T-cell (primary cell): ENCODE measurements at regions not wholly inside any gene's neighbourhood (a gene's known extent, or its start where the extent isn't known, plus 50 kb on each side); places are given as distances from the start of the nearest gene placed in this dataset.
"Not testable (repeated sequence)": the region's sequence is repeated elsewhere in the genome, so short reads cannot be mapped to it uniquely, and the experiment has no call there.

ENCODE experiments used
- ATAC-seq, 4 experiments: fragments of 200-7000 bp in 3 of 4; fragments of 150-1000 bp in 1 of 4; cut with Tn5 transposase; replicated peaks in 1 of 4; 1 replicate in 3 of 4; 2 replicates in 1 of 4; pipeline ENCODE4 v1.10.0; 2021; ENCODE audit warnings: moderate library complexity in 3 of 4, mild to moderate bottlenecking in 2 of 4, moderate number of reproducible peaks in 1 of 4
- CTCF ChIA-PET, 2 donors: fragments of 300-600 bp; sonication (Branson Sonifier 250); formaldehyde crosslinking; loops; one replicate each; lab custom pipeline; 2022; ENCODE audit warnings: antibody characterized with exemption in 2 of 2; lab: Charles Lee
- POLR2A ChIA-PET, 2 donors: fragments of 300-600 bp; sonication (Branson Sonifier 250); formaldehyde crosslinking; loops; one replicate each; lab custom pipeline; 2022; ENCODE audit warnings: antibody characterized with exemption in 2 of 2; lab: Charles Lee
- DNase-seq, 35 experiments: peaks; one replicate each; pipeline versions ENCODE4 v3.0.0 to v3.0.0-alpha.2; 2013 to 2023
- H3K27ac ChIP-seq: one replicate; pipeline ENCODE4 v1.5.1; 2013; ENCODE audit warnings: low read length
- H3K27me3 ChIP-seq, 2 experiments: replicated peaks in 1 of 2; 1 replicate in 1 of 2; 2 replicates in 1 of 2; pipeline versions ENCODE4 v1.6.1 to v1.7.0; 2013; ENCODE audit warnings: low read length in 1 of 2, mixed read lengths in 1 of 2; ENCODE audit not compliant: control insufficient read depth in 2 of 2, insufficient read depth in 2 of 2; ENCODE audit errors: extremely low read depth in 1 of 2
- H3K36me3 ChIP-seq, 2 donors: 1 replicate in 1 of 2; 2 replicates in 1 of 2; pipeline versions ENCODE4 v1.6.1 to v1.7.0; 2013; ENCODE audit warnings: low read length in 1 of 2; ENCODE audit not compliant: control insufficient read depth in 2 of 2, insufficient read depth in 1 of 2; ENCODE audit errors: extremely low read depth in 1 of 2
- H3K4me1 ChIP-seq, 2 experiments: 1 replicate in 1 of 2; 2 replicates in 1 of 2; pipeline versions ENCODE4 v1.6.1 to v1.7.0; 2013; ENCODE audit warnings: low read length in 2 of 2, mixed read lengths in 1 of 2; ENCODE audit not compliant: insufficient read depth in 2 of 2, control insufficient read depth in 1 of 2; ENCODE audit errors: extremely low read depth in 1 of 2
- H3K4me3 ChIP-seq, 2 donors: 1 replicate in 1 of 2; 2 replicates in 1 of 2; pipeline versions ENCODE4 v1.5.1 to v1.7.0; 2013; ENCODE audit warnings: mild to moderate bottlenecking in 2 of 2, low read length in 1 of 2, moderate library complexity in 1 of 2; ENCODE audit not compliant: control insufficient read depth in 1 of 2; ENCODE audit errors: extremely low read depth in 1 of 2
- H3K9me3 ChIP-seq: 2 replicates; pipeline ENCODE4 v1.7.0; 2013
- H3K27ac Mint-ChIP-seq, 2 donors: one replicate each; pipeline ENCODE4 v1.8.0; 2020 to 2021; ENCODE audit warnings: mild to moderate bottlenecking in 2 of 2, mixed read lengths in 2 of 2
- H3K27me3 Mint-ChIP-seq, 2 donors: one replicate each; pipeline ENCODE4 v1.8.0; 2021 to 2022; ENCODE audit warnings: mixed read lengths in 2 of 2
- H3K36me3 Mint-ChIP-seq: one replicate; pipeline ENCODE4 v1.8.0; 2021; ENCODE audit warnings: mixed read lengths
- H3K4me1 Mint-ChIP-seq, 3 donors: one replicate each; pipeline ENCODE4 v1.8.0; 2020 to 2022; ENCODE audit warnings: mixed read lengths in 3 of 3, mild to moderate bottlenecking in 1 of 3
- H3K4me3 Mint-ChIP-seq, 3 donors: one replicate each; pipeline ENCODE4 v1.8.0; 2020 to 2022; ENCODE audit warnings: mild to moderate bottlenecking in 3 of 3, mixed read lengths in 3 of 3, moderate library complexity in 3 of 3
- H3K9me3 Mint-ChIP-seq, 3 donors: one replicate each; pipeline ENCODE4 v1.8.0; 2020 to 2022; ENCODE audit warnings: mixed read lengths in 3 of 3
- WGBS: methylation state at CpG from one replicate; pipeline ENCODE4 v1.1.5; 2013; ENCODE audit warnings: missing lambda C conversion rate; ENCODE audit not compliant: insufficient coverage; 5-methylcytosine and 5-hydroxymethylcytosine counted together

DNA sequence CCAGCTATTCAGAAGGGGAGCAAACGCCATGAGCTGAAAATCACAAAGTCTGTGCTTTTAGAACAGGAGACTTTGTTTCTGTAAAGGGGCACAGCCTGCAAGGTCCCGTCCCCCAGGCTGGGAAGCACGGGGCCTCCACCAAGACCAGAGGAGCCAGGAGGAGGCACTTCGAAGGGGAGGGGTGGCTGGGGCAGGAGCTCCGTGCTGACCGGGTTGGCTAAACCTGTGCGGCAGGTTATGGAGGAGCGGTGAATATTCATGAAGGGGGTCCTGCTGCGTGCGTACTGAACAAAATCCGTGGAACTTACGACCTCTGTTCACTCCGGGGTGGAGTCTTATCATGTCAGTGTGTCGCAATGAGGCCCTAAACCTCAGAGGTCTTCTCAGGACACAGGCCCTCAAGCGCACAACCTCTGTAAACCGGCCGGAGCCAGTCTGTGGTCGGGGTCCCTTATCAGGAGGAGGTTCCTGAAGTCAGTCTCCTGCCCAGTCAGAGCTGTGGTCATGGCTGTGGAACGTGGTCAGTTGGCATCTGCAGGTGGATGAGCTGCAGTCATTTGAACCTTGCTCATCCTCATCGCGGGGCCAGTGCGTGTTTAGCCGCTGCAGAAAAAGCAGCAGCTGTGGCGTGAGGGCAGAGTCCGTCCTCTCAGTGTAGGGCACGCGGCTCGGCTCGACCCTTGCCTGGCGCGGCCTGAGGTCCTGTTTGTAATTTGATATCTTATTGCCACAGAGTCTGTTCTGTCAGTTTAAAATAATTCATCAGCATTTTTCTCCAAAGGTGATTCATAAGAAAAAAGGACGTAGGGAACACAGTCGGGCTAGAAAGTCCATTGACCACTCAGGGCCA lies 5507.7 kb upstream of the TPTE start:
- POLR2A ChIA-PET, H3K36me3 Mint-ChIP-seq, H3K27ac ChIP-seq, H3K27me3 ChIP-seq, H3K9me3 ChIP-seq, H3K9me3 Mint-ChIP-seq, H3K36me3 ChIP-seq, H3K4me3 Mint-ChIP-seq, H3K27ac Mint-ChIP-seq, H3K27me3 Mint-ChIP-seq, H3K4me3 ChIP-seq, H3K4me1 Mint-ChIP-seq, ATAC-seq, DNase-seq, H3K4me1 ChIP-seq, CTCF ChIA-PET: not testable (repeated sequence)
- no CpG with 5 or more reads among the region's 33 CpGs for WGBS

DNA sequence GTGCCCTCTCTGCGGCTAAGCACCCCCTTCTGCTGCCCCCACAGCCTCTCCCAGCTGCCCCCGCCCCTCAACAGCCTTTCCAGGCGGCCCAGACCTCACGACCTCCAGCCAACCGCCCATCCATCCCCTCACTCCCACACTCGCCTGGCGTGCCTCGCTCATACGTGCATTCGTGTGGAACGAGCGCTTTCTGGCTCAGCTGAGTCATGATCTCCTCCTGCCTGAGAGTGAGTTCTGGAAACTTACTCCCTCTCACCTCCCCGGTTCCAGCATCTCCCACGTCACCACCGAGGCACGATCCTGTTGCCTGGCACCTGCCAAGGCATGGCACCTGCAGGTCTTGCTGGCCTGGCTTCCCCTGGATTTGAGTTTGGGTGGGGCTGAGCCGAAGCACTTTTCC lies 5506.2 kb upstream of the TPTE start:
- H3K4me3 ChIP-seq, H3K27ac Mint-ChIP-seq, H3K27me3 Mint-ChIP-seq, H3K36me3 ChIP-seq, H3K4me1 ChIP-seq, H3K27me3 ChIP-seq, H3K4me3 Mint-ChIP-seq, H3K9me3 Mint-ChIP-seq, CTCF ChIA-PET, POLR2A ChIA-PET, ATAC-seq, H3K4me1 Mint-ChIP-seq, H3K36me3 Mint-ChIP-seq, H3K9me3 ChIP-seq, H3K27ac ChIP-seq, DNase-seq: not testable (repeated sequence)
- no CpG with 5 or more reads among the region's 17 CpGs for WGBS

- H3K4me1 Mint-ChIP-seq, CTCF ChIA-PET, H3K27ac ChIP-seq, H3K9me3 ChIP-seq, H3K4me3 Mint-ChIP-seq, POLR2A ChIA-PET, H3K4me3 ChIP-seq, H3K27me3 ChIP-seq, H3K27me3 Mint-ChIP-seq, H3K36me3 ChIP-seq, DNase-seq, H3K9me3 Mint-ChIP-seq, H3K4me1 ChIP-seq, H3K27ac Mint-ChIP-seq, H3K36me3 Mint-ChIP-seq: not testable (repeated sequence)
- peak; percentile 72 to 80 (median 74) for ATAC-seq
- WGBS = no CpG with 5 or more reads among the region's 15 CpGs
Measured at GRCh38 chr21:5019120-5019519, 5502.3 kb upstream of the TPTE start.

GRCh38 chr21:5021815-5022214 lies 5499.6 kb upstream of the TPTE start:
- H3K27me3 Mint-ChIP-seq, H3K27me3 ChIP-seq, H3K4me1 ChIP-seq, H3K9me3 Mint-ChIP-seq, H3K4me3 Mint-ChIP-seq, H3K27ac ChIP-seq, H3K27ac Mint-ChIP-seq, H3K36me3 Mint-ChIP-seq, CTCF ChIA-PET, H3K4me1 Mint-ChIP-seq, H3K36me3 ChIP-seq, POLR2A ChIA-PET, H3K9me3 ChIP-seq, DNase-seq, H3K4me3 ChIP-seq: not testable (repeated sequence)
- peak; percentile 44 to 54 (median 50) for ATAC-seq
- WGBS = no CpG with 5 or more reads among the region's 27 CpGs

DNA sequence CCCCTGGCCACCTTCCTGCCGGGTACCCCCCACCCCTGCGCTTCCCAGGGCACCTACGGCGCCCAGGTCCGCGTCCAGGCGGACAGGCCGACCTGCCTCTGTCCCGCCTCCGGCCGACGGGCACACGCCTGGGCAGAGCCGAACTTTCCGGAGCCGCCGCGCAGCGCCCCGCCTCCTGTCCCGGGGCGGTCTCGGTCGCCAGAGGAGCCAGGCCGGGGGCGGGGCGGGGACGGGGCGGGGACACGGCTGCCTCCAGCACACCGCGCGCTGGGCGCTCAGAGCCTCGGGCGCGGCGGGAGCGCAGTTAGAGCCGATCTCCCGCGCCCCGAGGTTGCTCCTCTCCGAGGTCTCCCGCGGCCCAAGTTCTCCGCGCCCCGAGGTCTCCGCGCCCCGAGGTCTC lies 5499.1 kb upstream of the TPTE start:
- CTCF ChIA-PET, H3K9me3 Mint-ChIP-seq, H3K27ac ChIP-seq, H3K4me3 Mint-ChIP-seq, H3K36me3 Mint-ChIP-seq, H3K4me1 ChIP-seq, H3K27me3 ChIP-seq, H3K4me3 ChIP-seq, DNase-seq, H3K27ac Mint-ChIP-seq, H3K9me3 ChIP-seq, H3K36me3 ChIP-seq, POLR2A ChIA-PET, H3K27me3 Mint-ChIP-seq, H3K4me1 Mint-ChIP-seq: not testable (repeated sequence)
- peak; percentile 58 to 67 (median 62) for ATAC-seq
- no CpG with 5 or more reads among the region's 52 CpGs for WGBS

- WGBS = no CpG with 5 or more reads among the region's 45 CpGs
- not testable (repeated sequence) for H3K36me3 Mint-ChIP-seq, H3K9me3 Mint-ChIP-seq
Measured at GRCh38 chr21:5022748-5023147, 5498.6 kb upstream of the TPTE start.

DNA sequence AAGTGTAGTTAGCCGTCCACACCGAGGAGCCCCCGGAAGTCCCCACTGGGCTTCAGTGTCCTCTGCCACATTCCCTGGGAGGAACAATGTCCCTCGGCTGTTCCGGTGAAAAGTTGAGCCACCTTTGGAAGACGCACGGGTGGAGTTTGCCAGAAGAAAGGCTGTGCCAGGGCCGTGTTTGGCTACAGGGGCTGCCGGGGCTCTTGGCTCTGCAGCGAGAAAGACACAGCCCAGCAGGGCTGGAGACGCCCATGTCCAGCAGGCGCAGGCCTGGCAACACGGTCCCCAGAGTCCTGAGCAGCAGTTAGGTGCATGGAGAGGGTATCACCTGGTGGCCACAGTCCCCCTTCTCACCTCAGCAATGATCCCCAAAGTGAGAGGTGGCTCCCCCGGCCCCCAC lies 5486.2 kb upstream of the TPTE start:
- H3K36me3 ChIP-seq, H3K4me3 ChIP-seq, H3K27ac ChIP-seq, DNase-seq, H3K9me3 Mint-ChIP-seq, H3K27ac Mint-ChIP-seq, H3K4me1 Mint-ChIP-seq, POLR2A ChIA-PET, H3K27me3 Mint-ChIP-seq, H3K4me3 Mint-ChIP-seq, H3K36me3 Mint-ChIP-seq, H3K9me3 ChIP-seq, CTCF ChIA-PET, ATAC-seq, H3K4me1 ChIP-seq, H3K27me3 ChIP-seq: not testable (repeated sequence)
- WGBS = no CpG with 5 or more reads among the region's 14 CpGs

More at GRCh38 chr21:5022748-5023147, 5498.6 kb upstream of the TPTE start:
- H3K9me3 ChIP-seq, H3K36me3 ChIP-seq, DNase-seq, H3K4me3 Mint-ChIP-seq, H3K27ac ChIP-seq, H3K27me3 Mint-ChIP-seq, POLR2A ChIA-PET, H3K27ac Mint-ChIP-seq, H3K4me1 ChIP-seq, H3K4me3 ChIP-seq, H3K4me1 Mint-ChIP-seq, CTCF ChIA-PET, H3K27me3 ChIP-seq: not testable (repeated sequence)
- peak in 2 of 4 experiments; percentile 11 to 19 for ATAC-seq
